K562 (cell line): ENCODE measurements at regions not wholly inside any gene's neighbourhood (a gene's known extent, or its start where the extent isn't known, plus 50 kb on each side); places are given as distances from the start of the nearest gene placed in this dataset.

Experiments used
- ATAC-seq: fragments of 200-7000 bp; cut with Tn5 transposase; 3 replicates; pipeline ENCODE4 v1.9.1; 2020; ENCODE audit warnings: moderate library complexity
- BruUV-seq: library from RNA; stranded (reverse); fragments of 400-500 nt; replicated peaks from 2 replicates; lab custom pipeline; 2021; lab: Mats Ljungman, UMichigan
- CTCF ChIA-PET: fragments of 300-600 bp; formaldehyde crosslinking; extraction: SDS; loops from one replicate; lab custom pipeline; 2021; ENCODE audit warnings: low intra/inter-chr PET ratio; lab: Yijun Ruan, JAX
- POLR2A ChIA-PET: fragments of 300-600, 350-650 bp; sonication (Branson Sonifier 250); formaldehyde crosslinking; extraction: SDS; loops from one replicate; lab custom pipeline; 2021; ENCODE audit warnings: antibody characterized with exemption, inconsistent platforms; lab: Yijun Ruan, JAX
- DNase-seq, 4 experiments: peaks; one replicate each; pipeline versions ENCODE4 v3.0.0 to v3.0.0-alpha.2; 2011 to 2018; ENCODE audit warnings: low spot score in 3 of 4, mixed read lengths in 3 of 4; ENCODE audit errors: extremely low read depth in 1 of 4
- FAIRE-seq: peaks from 2 replicates; lab custom pipeline; 2011; peaks lifted over from hg19 to GRCh38; lab: Jason Lieb, UNC
- H2AFZ ChIP-seq: 2 replicates; pipeline ENCODE4 v1.6.0; 2011; ENCODE audit warnings: low read depth, low read length, control low read depth, inconsistent platforms
- H3K27ac ChIP-seq: fragments of 200-600 bp; 3 replicates; pipeline ENCODE4 v1.8.0; 2011; ENCODE audit warnings: low read depth, mild to moderate bottlenecking, control low read depth, inconsistent platforms, low read length, moderate library complexity, mixed read lengths; ENCODE audit errors: extremely low read depth
- H3K27me3 ChIP-seq, 2 experiments: fragments of 300-600 bp in 1 of 2; 2 replicates in 1 of 2; 3 replicates in 1 of 2; pipeline versions ENCODE4 v1.6.0 to v1.8.0; 2011; ENCODE audit warnings: inconsistent platforms in 2 of 2, low read length in 2 of 2, mild to moderate bottlenecking in 1 of 2, mixed read lengths in 1 of 2, moderate library complexity in 1 of 2; ENCODE audit not compliant: control insufficient read depth in 2 of 2, insufficient read depth in 2 of 2
- H3K36me3 ChIP-seq: fragments of 300-600 bp; 3 replicates; pipeline ENCODE4 v1.8.0; 2011; ENCODE audit warnings: mild to moderate bottlenecking, low read length, inconsistent platforms; ENCODE audit not compliant: control insufficient read depth, insufficient read depth
- H3K4me1 ChIP-seq, 2 experiments: fragments of 200-600 bp in 1 of 2; replicated peaks in 1 of 2; 2 replicates in 1 of 2; 3 replicates in 1 of 2; pipeline versions ENCODE4 v1.5.1 to v1.8.0; 2011; ENCODE audit warnings: inconsistent platforms in 2 of 2, low read length in 2 of 2, mild to moderate bottlenecking in 1 of 2, mixed read lengths in 1 of 2, moderate library complexity in 1 of 2; ENCODE audit not compliant: control insufficient read depth in 2 of 2, insufficient read depth in 2 of 2
- H3K4me2 ChIP-seq: 2 replicates; pipeline ENCODE4 v1.6.1; 2011; ENCODE audit warnings: low read length, control low read depth, inconsistent platforms, mixed read lengths; ENCODE audit not compliant: insufficient read depth
- H3K4me3 ChIP-seq: fragments of 200-600 bp; sonication (generic), shearing (Covaris generic); 2 replicates; pipeline ENCODE4 v1.5.1; 2016; ENCODE audit warnings: control low read depth, inconsistent platforms
- H3K79me2 ChIP-seq: fragments of 200-600 bp; 3 replicates; pipeline ENCODE4 v1.8.0; 2011; ENCODE audit warnings: low read length, inconsistent platforms; ENCODE audit not compliant: control insufficient read depth, insufficient read depth
- H3K9ac ChIP-seq, 2 experiments: 2 replicates each; pipeline versions ENCODE4 v1.6.0 to v1.6.1; 2011; ENCODE audit warnings: low read depth in 2 of 2, low read length in 2 of 2, control low read depth in 1 of 2, inconsistent platforms in 1 of 2, mild to moderate bottlenecking in 1 of 2, mixed read lengths in 1 of 2; ENCODE audit not compliant: insufficient read depth in 1 of 2
- H3K9me1 ChIP-seq: one replicate; pipeline ENCODE4 v1.6.0; 2011; ENCODE audit warnings: inconsistent platforms, mild to moderate bottlenecking, low read length, moderate library complexity; ENCODE audit not compliant: control insufficient read depth, insufficient read depth
- H3K9me3 ChIP-seq: replicated peaks from 2 replicates; pipeline ENCODE4 v1.5.1; 2011; ENCODE audit warnings: low read depth, low read length, inconsistent platforms; ENCODE audit not compliant: control insufficient read depth, insufficient read depth
- H4K20me1 ChIP-seq: replicated peaks from 2 replicates; pipeline ENCODE4 v1.6.1; 2011; ENCODE audit warnings: low read length, inconsistent platforms, mixed read lengths; ENCODE audit not compliant: control insufficient read depth, insufficient read depth
- BRF2 ChIP-seq: IDR thresholded peaks from 3 replicates; pipeline ENCODE4 v1.6.1; 2011; ENCODE audit warnings: borderline replicate concordance, mild to moderate bottlenecking; ENCODE audit not compliant: insufficient read length, insufficient read depth
- CBX8 ChIP-seq: fragments of 200-600 bp; sonication (generic); IDR thresholded peaks from 2 replicates; pipeline ENCODE4 v1.6.1; 2012; ENCODE audit warnings: borderline replicate concordance, mixed run types, low read depth, mild to moderate bottlenecking, moderate library complexity, mixed read lengths, low read length, control low read depth, inconsistent platforms; ENCODE audit not compliant: poor library complexity, severe bottlenecking; ENCODE audit errors: extremely low read depth
- FOS ChIP-seq: IDR thresholded peaks from 3 replicates; pipeline ENCODE4 v1.6.1; 2011; ENCODE audit not compliant: insufficient read length; ENCODE audit errors: extremely low read depth
- MAFG ChIP-seq: fragments of 450-650 bp; conservative IDR thresholded peaks from 2 replicates; pipeline ENCODE4 v1.6.1; 2016; ENCODE audit warnings: missing genetic modification characterization, missing compliant biosample characterization
- NFXL1 ChIP-seq: fragments of 450-650 bp; formaldehyde crosslinking; IDR thresholded peaks from 2 replicates; pipeline ENCODE4 v1.4.0; 2021; ENCODE audit warnings: mild to moderate bottlenecking
- RBM15 ChIP-seq: fragments of 200-400 bp; formaldehyde crosslinking; IDR thresholded peaks from 2 replicates; pipeline ENCODE4 v1.6.1; 2018; ENCODE audit warnings: mild to moderate bottlenecking, low read length, moderate library complexity; ENCODE audit not compliant: insufficient read depth
- TOE1 ChIP-seq, 2 experiments: fragments of 450-650 bp in 1 of 2; sonication (generic) in 1 of 2; formaldehyde crosslinking in 1 of 2; IDR thresholded peaks; 2 replicates each; pipeline versions ENCODE4 v1.7.1 to v1.8.0; 2016 to 2022; ENCODE audit warnings: borderline replicate concordance in 2 of 2, mild to moderate bottlenecking in 2 of 2, antibody characterized with exemption in 1 of 2, inconsistent platforms in 1 of 2, low read depth in 1 of 2, missing genetic modification reagents in 1 of 2, moderate library complexity in 1 of 2
- USF1 ChIP-seq: sonication (generic); formaldehyde crosslinking; IDR thresholded peaks from 2 replicates; pipeline ENCODE4 v1.9.0; 2022; ENCODE audit warnings: mild to moderate bottlenecking, missing genetic modification reagents
- ZBTB1 ChIP-seq: sonication (generic); formaldehyde crosslinking; IDR thresholded peaks from 2 replicates; pipeline ENCODE4 v1.8.1; 2023; ENCODE audit warnings: missing genetic modification reagents, low read depth, mild to moderate bottlenecking, borderline replicate concordance
- ZNF583 ChIP-seq: fragments of 250-450 bp; sonication (Bioruptor Pico); IDR thresholded peaks from 2 replicates; pipeline ENCODE4 v1.4.0; 2020
- ZNF778 ChIP-seq: fragments of 450-650 bp; formaldehyde crosslinking; IDR thresholded peaks from 2 replicates; pipeline ENCODE4 v1.4.0; 2020; ENCODE audit warnings: mild to moderate bottlenecking, moderate library complexity
- WGBS: fragments of 100-300 bp; shearing (Covaris generic); methylation state at CpG from one replicate; pipeline ENCODE4 v1.1.6; 2016; ENCODE audit warnings: low coverage, mixed read lengths; ENCODE audit not compliant: insufficient coverage; ENCODE audit errors: missing lambda C conversion rate; 5-methylcytosine and 5-hydroxymethylcytosine counted together
- in situ Hi-C: fragments of 300-500 bp; cut with MboI; formaldehyde crosslinking; loops from 4 replicates; pipeline ENCODE4 v1.15.0; 2018; ENCODE audit warnings: inconsistent platforms, mixed read lengths
- intact Hi-C: fragments of 100-400 bp; cut with micrococcal nuclease; formaldehyde crosslinking; loops from 2 replicates; pipeline ENCODE4 v1.14.2; 2022
- TF ChIP-seq, protein P1 (sequence below), 2 experiments: fragments of 450-650 bp; formaldehyde crosslinking in 1 of 2; IDR thresholded peaks; 2 replicates each; pipeline versions ENCODE4 v1.4.0 to v1.6.1; 2014 to 2020; ENCODE audit warnings: mild to moderate bottlenecking in 2 of 2, borderline replicate concordance in 1 of 2, low read depth in 1 of 2

DNA sequence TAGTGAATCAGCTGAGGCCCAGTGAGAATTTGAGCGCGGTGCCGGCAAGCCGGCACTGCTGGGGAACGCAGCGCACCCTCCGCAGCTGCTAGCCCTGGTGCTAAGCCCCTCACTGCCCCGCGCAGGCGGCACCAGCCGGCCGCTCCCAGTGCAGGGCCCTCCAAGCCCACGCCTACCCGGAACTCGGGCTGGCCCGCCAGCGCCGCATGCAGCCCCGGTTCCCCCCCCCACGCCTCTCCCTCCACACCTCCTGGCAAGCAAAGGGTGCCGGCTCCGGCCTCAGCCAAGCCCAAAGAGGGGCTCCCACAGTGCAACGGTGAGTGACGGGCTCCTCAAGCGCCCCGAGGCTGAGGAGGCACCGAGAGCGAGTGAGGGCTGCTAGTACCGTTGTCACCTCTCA lies 54.5 kb upstream of the VASH1 start:
- DNase-seq = no peak
- no peaks in the 10 kb centered on the region for H3K36me3 ChIP-seq
- in situ Hi-C loops = loop anchor here (25.0 kb wide), 1 partner anchor 355 kb away; no protein-coding TSS in a partner anchor
- no TSS peak for BruUV-seq
- peaks cover 3 to 26% of the 10 kb centered on the region in 2 experiments; a peak in 4 of 5 replicates for H3K27me3 ChIP-seq
- no peak overlapping the region for H3K9ac ChIP-seq
- no peak for FAIRE-seq
- intact Hi-C loops = no loop called here
- WGBS = 31% methylated on average over 22 of the region's 29 CpGs
- H4K20me1 ChIP-seq = no peaks in the 10 kb centered on the region
- no peak overlapping the region for H2AFZ ChIP-seq
- no peaks in the 10 kb centered on the region for H3K9me1 ChIP-seq
- peaks cover 0 to 4% of the 10 kb centered on the region in 2 experiments; a peak in 2 of 5 replicates for H3K4me1 ChIP-seq
- POLR2A ChIA-PET = no interaction called here
- no peak overlapping the region for H3K4me3 ChIP-seq
- CTCF ChIA-PET = no interaction called here
- no peaks in the 10 kb centered on the region for H3K79me2 ChIP-seq
- H3K27ac ChIP-seq = no peak overlapping the region
- no peaks in the 10 kb centered on the region for H3K9me3 ChIP-seq
- no peak overlapping the region for H3K4me2 ChIP-seq
- ATAC-seq = no peak
- TF ChIP-seq USF1 (CRISPR knock-in tag) (no peak), CBX8 (no peak), NFXL1 (no peak), RBM15 (no peak), MAFG (no peak), ZBTB1 (CRISPR knock-in tag) (no peak), TOE1 (IDR thresholded peaks at IDR 0.05; ENCODE audit: borderline replicate concordance) (no peak), TOE1 (CRISPR knock-in tag; IDR thresholded peaks at IDR 0.05; ENCODE audit: borderline replicate concordance, low read depth) (no peak), FOS (no peak), ZNF583 (CRISPR knock-in tag) (no peak), BRF2 (no peak), ZNF778 (CRISPR knock-in tag) (no peak)
- TF ChIP-seq, protein P1, sequence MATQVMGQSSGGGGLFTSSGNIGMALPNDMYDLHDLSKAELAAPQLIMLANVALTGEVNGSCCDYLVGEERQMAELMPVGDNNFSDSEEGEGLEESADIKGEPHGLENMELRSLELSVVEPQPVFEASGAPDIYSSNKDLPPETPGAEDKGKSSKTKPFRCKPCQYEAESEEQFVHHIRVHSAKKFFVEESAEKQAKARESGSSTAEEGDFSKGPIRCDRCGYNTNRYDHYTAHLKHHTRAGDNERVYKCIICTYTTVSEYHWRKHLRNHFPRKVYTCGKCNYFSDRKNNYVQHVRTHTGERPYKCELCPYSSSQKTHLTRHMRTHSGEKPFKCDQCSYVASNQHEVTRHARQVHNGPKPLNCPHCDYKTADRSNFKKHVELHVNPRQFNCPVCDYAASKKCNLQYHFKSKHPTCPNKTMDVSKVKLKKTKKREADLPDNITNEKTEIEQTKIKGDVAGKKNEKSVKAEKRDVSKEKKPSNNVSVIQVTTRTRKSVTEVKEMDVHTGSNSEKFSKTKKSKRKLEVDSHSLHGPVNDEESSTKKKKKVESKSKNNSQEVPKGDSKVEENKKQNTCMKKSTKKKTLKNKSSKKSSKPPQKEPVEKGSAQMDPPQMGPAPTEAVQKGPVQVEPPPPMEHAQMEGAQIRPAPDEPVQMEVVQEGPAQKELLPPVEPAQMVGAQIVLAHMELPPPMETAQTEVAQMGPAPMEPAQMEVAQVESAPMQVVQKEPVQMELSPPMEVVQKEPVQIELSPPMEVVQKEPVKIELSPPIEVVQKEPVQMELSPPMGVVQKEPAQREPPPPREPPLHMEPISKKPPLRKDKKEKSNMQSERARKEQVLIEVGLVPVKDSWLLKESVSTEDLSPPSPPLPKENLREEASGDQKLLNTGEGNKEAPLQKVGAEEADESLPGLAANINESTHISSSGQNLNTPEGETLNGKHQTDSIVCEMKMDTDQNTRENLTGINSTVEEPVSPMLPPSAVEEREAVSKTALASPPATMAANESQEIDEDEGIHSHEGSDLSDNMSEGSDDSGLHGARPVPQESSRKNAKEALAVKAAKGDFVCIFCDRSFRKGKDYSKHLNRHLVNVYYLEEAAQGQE (IDR thresholded peaks at IDR 0.05; ENCODE audit: borderline replicate concordance) = no peak
- TF ChIP-seq, protein P1 (CRISPR knock-in tag; IDR thresholded peaks at IDR 0.05; ENCODE audit: low read depth) = no peak
